ENCODE measurements at regions not wholly inside any gene's neighbourhood (a gene's known extent, or its start where the extent isn't known, plus 50 kb on each side); places are given as distances from the start of the nearest gene placed in this dataset.

GRCh38 chr5:20360263-20360662 lies 372.3 kb upstream of the CDH18 start:
- H3K27me3 ChIP-seq (ENCODE audit: insufficient read depth, low read depth): no peaks in the 10 kb centered on the region

GRCh38 chr5:20359377-20359776 lies 371.4 kb upstream of the CDH18 start:
- H3K79me2 ChIP-seq (ENCODE audit: insufficient read depth, low read depth): no peaks in the 10 kb centered on the region
- H3K4me3 ChIP-seq (IDR thresholded peaks at IDR 0.05; ENCODE audit: insufficient read depth, low read depth, low read length): no peak overlapping the region
- no peak for TF ChIP-seq CTCF (conservative IDR thresholded peaks at IDR 0.05; ENCODE audit: low read depth, low read length)
- H3K9ac ChIP-seq: no peak overlapping the region
- no peaks in the 10 kb centered on the region for H3K4me1 ChIP-seq (ENCODE audit: low read depth, poor library complexity, severe bottlenecking)
- H2AFZ ChIP-seq (ENCODE audit: low read depth): no peak overlapping the region
- no peaks in the 10 kb centered on the region for H3K27me3 ChIP-seq (ENCODE audit: insufficient read depth, low read depth)
- no peaks in the 10 kb centered on the region for H4K20me1 ChIP-seq (ENCODE audit: insufficient read depth)
- no peak overlapping the region for H3K4me2 ChIP-seq
- no peaks in the 10 kb centered on the region for H3K36me3 ChIP-seq (ENCODE audit: insufficient read depth)
- H3K27ac ChIP-seq: no peak overlapping the region

More at GRCh38 chr5:20360263-20360662, 372.3 kb upstream of the CDH18 start:
- no peaks in the 10 kb centered on the region for H3K79me2 ChIP-seq (ENCODE audit: insufficient read depth, low read depth)
- no peak for TF ChIP-seq CTCF (conservative IDR thresholded peaks at IDR 0.05; ENCODE audit: low read depth, low read length)
- H3K9ac ChIP-seq: no peak overlapping the region
- H3K36me3 ChIP-seq (ENCODE audit: insufficient read depth): no peaks in the 10 kb centered on the region
- H2AFZ ChIP-seq (ENCODE audit: low read depth): no peak overlapping the region
- H3K4me1 ChIP-seq (ENCODE audit: low read depth, poor library complexity, severe bottlenecking): no peaks in the 10 kb centered on the region
- H4K20me1 ChIP-seq (ENCODE audit: insufficient read depth): no peaks in the 10 kb centered on the region
- no peak overlapping the region for H3K27ac ChIP-seq
- H3K4me2 ChIP-seq: no peak overlapping the region
- no peak overlapping the region for H3K4me3 ChIP-seq (IDR thresholded peaks at IDR 0.05; ENCODE audit: insufficient read depth, low read depth, low read length)

GRCh38 chr5:20353499-20353898 lies 365.5 kb upstream of the CDH18 start:
- H3K27ac ChIP-seq: no peak overlapping the region
- no peaks in the 10 kb centered on the region for H3K79me2 ChIP-seq (ENCODE audit: insufficient read depth, low read depth)
- TF ChIP-seq CTCF (conservative IDR thresholded peaks at IDR 0.05; ENCODE audit: low read depth, low read length): no peak
- H3K4me3 ChIP-seq (IDR thresholded peaks at IDR 0.05; ENCODE audit: insufficient read depth, low read depth, low read length): no peak overlapping the region
- H3K36me3 ChIP-seq (ENCODE audit: insufficient read depth): no peaks in the 10 kb centered on the region
- no peak overlapping the region for H3K4me2 ChIP-seq
- no peak overlapping the region for H3K9ac ChIP-seq
- H4K20me1 ChIP-seq (ENCODE audit: insufficient read depth): no peaks in the 10 kb centered on the region
- no peaks in the 10 kb centered on the region for H3K4me1 ChIP-seq (ENCODE audit: low read depth, poor library complexity, severe bottlenecking)
- H2AFZ ChIP-seq (ENCODE audit: low read depth): no peak overlapping the region
- H3K27me3 ChIP-seq (ENCODE audit: insufficient read depth, low read depth): no peaks in the 10 kb centered on the region

GRCh38 chr5:20351849-20352248 lies 363.8 kb upstream of the CDH18 start:
- Histone ChIP-seq H3K9ac (no peak overlapping the region), H3K79me2 (ENCODE audit: insufficient read depth, low read depth) (no peaks in the 10 kb centered on the region), H3K36me3 (ENCODE audit: insufficient read depth) (no peaks in the 10 kb centered on the region), H3K4me3 (IDR thresholded peaks at IDR 0.05; ENCODE audit: insufficient read depth, low read depth, low read length) (no peak overlapping the region), H2AFZ (ENCODE audit: low read depth) (no peak overlapping the region), H3K4me2 (no peak overlapping the region), H4K20me1 (ENCODE audit: insufficient read depth) (no peaks in the 10 kb centered on the region), H3K27ac (no peak overlapping the region), H3K27me3 (ENCODE audit: insufficient read depth, low read depth) (no peaks in the 10 kb centered on the region), H3K4me1 (ENCODE audit: low read depth, poor library complexity, severe bottlenecking) (no peaks in the 10 kb centered on the region)
- no peak for TF ChIP-seq CTCF (conservative IDR thresholded peaks at IDR 0.05; ENCODE audit: low read depth, low read length)

All from KMS-11 (cell line).